ENCODE measurements at regions not wholly inside any gene's neighbourhood (a gene's known extent, or its start where the extent isn't known, plus 50 kb on each side); places are given as distances from the start of the nearest gene placed in this dataset.

- TF ChIP-seq SP1 (CRISPR knock-in tag; IDR thresholded peaks at IDR 0.05) (no peak), USF2 (CRISPR knock-in tag; IDR thresholded peaks at IDR 0.05) (no peak), GABPA (tag; conservative IDR thresholded peaks at IDR 0.05; ENCODE audit: low read depth) (no peak), ZFP36 (IDR thresholded peaks at IDR 0.05; ENCODE audit: low read depth, low read length, partially characterized antibody) (no peak), ELF1 (tag; IDR thresholded peaks at IDR 0.05) (no peak), JUN (IDR thresholded peaks at IDR 0.05; ENCODE audit: borderline replicate concordance, low read depth, low read length) (no peak), JUN (CRISPR knock-in tag; IDR thresholded peaks at IDR 0.05; ENCODE audit: borderline replicate concordance) (no peak), DPF2 (IDR thresholded peaks at IDR 0.05) (no peak), YY1 (IDR thresholded peaks at IDR 0.05; ENCODE audit: borderline replicate concordance in 1 of 3, control insufficient read depth in 1 of 3, extremely low read depth in 1 of 3, insufficient read depth in 3 of 3, insufficient read length in 1 of 3, insufficient replicate concordance in 2 of 3, low read depth in 1 of 3, low read length in 2 of 3) (no peak), CREB1 (IDR thresholded peaks at IDR 0.05) (no peak), CREB1 (CRISPR knock-in tag; IDR thresholded peaks at IDR 0.05) (no peak), TCF7L2 (IDR thresholded peaks at IDR 0.05; ENCODE audit: low read depth, low read length) (no peak)
- TF ChIP-seq, protein P1, sequence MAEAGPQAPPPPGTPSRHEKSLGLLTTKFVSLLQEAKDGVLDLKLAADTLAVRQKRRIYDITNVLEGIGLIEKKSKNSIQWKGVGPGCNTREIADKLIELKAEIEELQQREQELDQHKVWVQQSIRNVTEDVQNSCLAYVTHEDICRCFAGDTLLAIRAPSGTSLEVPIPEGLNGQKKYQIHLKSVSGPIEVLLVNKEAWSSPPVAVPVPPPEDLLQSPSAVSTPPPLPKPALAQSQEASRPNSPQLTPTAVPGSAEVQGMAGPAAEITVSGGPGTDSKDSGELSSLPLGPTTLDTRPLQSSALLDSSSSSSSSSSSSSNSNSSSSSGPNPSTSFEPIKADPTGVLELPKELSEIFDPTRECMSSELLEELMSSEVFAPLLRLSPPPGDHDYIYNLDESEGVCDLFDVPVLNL (CRISPR knock-in tag; IDR thresholded peaks at IDR 0.05; ENCODE audit: low read depth): no peak
- TF ChIP-seq, protein P2, sequence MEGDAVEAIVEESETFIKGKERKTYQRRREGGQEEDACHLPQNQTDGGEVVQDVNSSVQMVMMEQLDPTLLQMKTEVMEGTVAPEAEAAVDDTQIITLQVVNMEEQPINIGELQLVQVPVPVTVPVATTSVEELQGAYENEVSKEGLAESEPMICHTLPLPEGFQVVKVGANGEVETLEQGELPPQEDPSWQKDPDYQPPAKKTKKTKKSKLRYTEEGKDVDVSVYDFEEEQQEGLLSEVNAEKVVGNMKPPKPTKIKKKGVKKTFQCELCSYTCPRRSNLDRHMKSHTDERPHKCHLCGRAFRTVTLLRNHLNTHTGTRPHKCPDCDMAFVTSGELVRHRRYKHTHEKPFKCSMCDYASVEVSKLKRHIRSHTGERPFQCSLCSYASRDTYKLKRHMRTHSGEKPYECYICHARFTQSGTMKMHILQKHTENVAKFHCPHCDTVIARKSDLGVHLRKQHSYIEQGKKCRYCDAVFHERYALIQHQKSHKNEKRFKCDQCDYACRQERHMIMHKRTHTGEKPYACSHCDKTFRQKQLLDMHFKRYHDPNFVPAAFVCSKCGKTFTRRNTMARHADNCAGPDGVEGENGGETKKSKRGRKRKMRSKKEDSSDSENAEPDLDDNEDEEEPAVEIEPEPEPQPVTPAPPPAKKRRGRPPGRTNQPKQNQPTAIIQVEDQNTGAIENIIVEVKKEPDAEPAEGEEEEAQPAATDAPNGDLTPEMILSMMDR (IDR thresholded peaks at IDR 0.05 in 2 of 3, conservative IDR thresholded peaks at IDR 0.05 in 1 of 3; ENCODE audit: insufficient read depth in 2 of 3, low read depth in 1 of 3, low read length in 3 of 3): no peak
- TF ChIP-seq, protein P3, sequence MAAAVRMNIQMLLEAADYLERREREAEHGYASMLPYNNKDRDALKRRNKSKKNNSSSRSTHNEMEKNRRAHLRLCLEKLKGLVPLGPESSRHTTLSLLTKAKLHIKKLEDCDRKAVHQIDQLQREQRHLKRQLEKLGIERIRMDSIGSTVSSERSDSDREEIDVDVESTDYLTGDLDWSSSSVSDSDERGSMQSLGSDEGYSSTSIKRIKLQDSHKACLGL (CRISPR knock-in tag; IDR thresholded peaks at IDR 0.05; ENCODE audit: borderline replicate concordance, poor library complexity, severe bottlenecking): no peak
These were observed 498.1 kb downstream of the TLE1 start for GRCh38 chr9:81191222-81191621.
